Forelimb muscle (tissue), 1 donor: ENCODE measurements at regions not wholly inside any gene's neighbourhood (a gene's known extent, or its start where the extent isn't known, plus 50 kb on each side); places are given as distances from the start of the nearest gene placed in this dataset.
"Not testable (repeated sequence)": the region's sequence is repeated elsewhere in the genome, so short reads cannot be mapped to it uniquely, and the experiment has no call there.

ENCODE experiments used
- DNase-seq: peaks from one replicate; pipeline ENCODE4 v3.0.0-alpha.2; 2013; ENCODE audit warnings: low read depth

DNA sequence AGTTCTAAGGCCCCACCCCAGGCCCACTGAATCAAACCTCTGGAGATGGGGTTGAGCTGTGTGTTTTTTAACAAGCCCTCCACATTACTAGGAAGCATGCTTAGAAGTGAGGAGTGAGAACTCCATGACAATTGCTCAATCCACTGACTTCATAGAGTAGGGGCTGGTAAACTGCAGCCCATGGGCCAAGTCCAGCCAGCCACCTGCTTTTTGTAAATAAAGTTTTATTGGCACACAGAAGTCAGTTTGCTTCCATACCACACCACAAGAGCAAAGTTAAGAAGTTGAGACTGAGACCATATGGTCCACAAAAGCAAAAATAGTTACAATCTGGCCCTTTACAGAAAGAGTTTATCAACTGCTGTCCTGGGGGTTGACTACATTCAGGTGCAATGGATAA lies 309.2 kb downstream of the SETD4 start:
- no peak for DNase-seq

- no peak for DNase-seq
Observed at GRCh38 chr21:35749904-35750303, 310.4 kb downstream of the SETD4 start.

DNA sequence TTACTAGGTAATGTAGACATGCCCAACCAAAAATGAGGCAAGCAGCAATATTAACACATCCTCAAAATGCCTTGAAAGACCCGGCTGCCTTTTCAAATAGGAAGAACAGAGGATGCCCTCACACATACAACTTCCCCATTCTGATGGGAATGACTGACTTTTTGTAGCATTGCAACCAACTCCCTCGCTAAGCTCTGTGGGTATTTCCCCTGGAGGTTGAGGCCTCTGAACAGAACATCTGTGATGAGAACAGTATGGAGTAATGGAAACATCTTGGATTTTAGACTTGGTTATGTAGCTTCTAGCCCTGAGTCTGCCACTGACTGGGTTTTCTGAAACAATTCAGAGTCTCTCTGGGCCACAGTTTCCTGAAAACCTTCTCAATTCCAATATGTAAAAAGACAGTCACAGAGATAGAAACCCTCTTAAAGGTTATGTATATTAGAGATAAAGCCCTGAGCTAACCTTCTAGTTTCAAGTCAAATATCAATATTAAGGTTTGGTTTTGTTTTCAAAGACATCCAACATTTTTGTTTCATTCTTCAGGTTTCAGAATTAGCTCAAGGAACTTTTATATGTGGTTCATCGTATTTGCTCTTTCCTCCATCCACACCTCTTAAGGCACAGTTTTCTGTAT lies 311.5 kb downstream of the SETD4 start:
- no peak for DNase-seq

GRCh38 chr21:35743571-35743970 lies 316.8 kb downstream of the SETD4 start:
- DNase-seq = no peak

DNA sequence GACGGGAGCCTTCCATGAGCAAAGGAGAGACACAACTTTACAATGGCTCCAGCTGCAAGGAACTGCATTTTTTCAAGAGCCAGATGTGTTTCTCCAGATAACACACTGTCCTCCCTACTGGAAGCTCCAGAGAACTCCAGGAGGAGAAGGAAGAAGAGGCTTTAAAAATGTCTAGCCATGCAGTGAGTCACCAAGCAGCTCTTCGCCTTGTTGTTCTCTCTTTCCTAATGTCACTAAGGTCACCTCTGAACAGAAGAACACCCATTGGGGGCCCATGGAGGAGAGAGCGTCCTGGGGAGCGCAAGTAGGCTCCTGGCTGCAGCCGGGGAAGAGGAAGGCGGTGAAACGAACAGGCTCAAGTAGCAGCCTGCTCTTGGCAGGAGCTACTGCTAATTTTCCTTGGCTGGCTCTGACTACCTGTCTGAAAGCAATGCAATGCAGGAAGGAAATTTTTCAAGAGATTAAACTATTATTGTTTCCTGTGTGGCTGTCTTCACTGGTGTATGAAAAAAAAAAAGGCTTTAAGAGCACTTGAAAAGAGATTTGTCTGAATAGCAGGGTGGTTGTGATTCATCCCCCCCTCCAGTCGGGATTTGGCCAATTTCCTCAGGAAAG lies 321.9 kb downstream of the SETD4 start:
- no peak for DNase-seq

GRCh38 chr21:35737899-35738346 lies 322.4 kb downstream of the SETD4 start:
- DNase-seq = no peak

GRCh38 chr21:35737449-35737848 lies 322.9 kb downstream of the SETD4 start:
- no peak for DNase-seq

DNA sequence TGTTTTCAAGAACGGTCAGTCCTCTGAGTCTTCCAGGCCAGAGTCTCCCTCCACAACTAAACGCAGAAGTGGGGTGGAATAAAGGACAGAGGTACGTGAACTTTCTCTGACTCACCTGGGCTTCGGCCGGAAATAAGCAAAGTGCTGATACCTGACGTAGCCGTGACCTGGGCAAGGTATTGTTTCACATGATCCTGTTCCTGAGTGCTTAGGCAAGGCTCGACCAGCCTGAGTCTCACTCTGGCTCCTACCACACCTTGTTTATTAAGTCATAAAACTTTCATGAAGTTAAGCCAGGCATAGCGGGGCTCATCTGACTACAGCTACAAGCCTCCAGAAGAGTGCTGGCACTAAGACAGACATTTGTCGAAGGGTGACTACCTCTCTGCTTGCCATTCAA lies 327.5 kb downstream of the SETD4 start:
- DNase-seq = no peak

DNA sequence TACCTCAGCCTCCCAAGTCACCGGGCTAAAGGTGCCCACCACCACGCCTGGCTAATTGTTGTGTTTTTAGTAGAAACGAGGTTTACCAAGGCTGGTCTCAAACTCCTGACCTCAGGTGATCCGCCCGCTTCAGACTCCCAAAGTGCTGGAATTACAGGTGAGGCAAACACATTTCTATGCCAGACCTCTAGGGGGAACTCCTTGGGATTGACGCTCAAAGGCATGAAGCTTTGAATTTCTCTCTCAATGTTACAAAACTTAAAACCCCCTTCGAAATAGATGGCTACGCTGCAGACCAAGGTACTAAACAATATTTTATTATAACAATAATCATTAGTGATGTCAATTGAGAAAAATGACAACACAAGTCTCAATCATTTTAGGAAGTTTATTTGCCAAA lies 330.0 kb downstream of the SETD4 start:
- DNase-seq = no peak

GRCh38 chr21:35727830-35728229 lies 332.5 kb downstream of the SETD4 start:
- no peak for DNase-seq

DNA sequence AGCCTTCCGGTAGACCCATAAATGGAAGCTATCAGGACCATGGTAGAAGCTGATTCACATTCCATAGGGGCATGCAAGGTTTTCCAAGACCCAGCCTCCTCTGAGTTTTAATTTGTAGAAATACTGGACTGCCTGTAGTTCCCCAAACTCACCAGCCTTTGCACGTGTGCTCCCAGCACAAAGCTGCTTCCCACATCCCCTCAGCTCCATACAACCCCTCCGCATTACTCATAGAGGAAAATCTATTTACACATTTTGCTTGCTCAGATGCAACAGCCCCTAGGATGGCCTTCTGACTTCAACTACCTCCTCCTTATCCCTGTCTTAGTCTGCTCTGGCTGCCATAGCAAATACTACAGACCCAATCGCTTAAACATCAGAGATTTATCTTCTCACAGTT lies 336.2 kb downstream of the SETD4 start:
- no peak for DNase-seq

DNA sequence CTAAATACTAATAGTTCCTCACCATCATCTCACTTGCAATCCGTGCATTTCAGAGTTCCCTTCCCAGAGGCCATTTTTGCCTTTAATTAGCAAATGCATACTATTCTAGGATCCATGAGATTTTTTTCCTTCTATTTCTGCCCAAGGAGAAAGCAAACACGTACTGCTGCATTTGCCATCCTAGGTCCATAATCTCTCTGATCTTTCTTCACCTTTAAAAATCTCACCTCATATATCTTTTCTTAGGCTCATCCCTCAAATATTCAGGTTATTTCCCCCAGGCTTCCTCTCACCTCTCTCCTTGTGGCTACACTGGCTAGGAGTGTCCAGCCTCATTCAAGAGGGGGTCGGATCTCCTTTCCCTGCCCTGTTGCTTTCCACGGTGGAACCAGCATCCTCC lies 338.6 kb downstream of the SETD4 start:
- no peak for DNase-seq

- no peak for DNase-seq
Observed at GRCh38 chr21:35720208-35720731, 340.1 kb downstream of the SETD4 start.

DNA sequence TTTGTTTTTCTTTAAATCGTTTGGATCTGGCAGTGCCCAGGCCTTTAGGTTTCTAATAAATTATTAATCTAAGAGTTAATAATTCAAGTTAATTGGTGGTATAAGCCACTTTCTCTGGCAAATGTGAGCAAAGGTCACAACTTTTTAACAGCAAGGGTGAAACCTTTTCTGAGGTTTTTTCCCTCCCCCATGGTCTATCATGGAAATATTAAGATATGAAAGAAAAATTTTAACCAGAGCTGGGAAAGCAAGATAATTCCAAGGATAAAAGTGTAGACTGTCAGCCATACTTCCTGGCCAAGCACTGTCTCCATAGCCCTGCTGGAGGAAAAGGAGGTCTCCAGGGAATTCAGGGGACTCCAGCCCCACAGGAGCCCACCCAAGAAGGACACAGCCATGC lies 341.2 kb downstream of the SETD4 start:
- DNase-seq = no peak

DNA sequence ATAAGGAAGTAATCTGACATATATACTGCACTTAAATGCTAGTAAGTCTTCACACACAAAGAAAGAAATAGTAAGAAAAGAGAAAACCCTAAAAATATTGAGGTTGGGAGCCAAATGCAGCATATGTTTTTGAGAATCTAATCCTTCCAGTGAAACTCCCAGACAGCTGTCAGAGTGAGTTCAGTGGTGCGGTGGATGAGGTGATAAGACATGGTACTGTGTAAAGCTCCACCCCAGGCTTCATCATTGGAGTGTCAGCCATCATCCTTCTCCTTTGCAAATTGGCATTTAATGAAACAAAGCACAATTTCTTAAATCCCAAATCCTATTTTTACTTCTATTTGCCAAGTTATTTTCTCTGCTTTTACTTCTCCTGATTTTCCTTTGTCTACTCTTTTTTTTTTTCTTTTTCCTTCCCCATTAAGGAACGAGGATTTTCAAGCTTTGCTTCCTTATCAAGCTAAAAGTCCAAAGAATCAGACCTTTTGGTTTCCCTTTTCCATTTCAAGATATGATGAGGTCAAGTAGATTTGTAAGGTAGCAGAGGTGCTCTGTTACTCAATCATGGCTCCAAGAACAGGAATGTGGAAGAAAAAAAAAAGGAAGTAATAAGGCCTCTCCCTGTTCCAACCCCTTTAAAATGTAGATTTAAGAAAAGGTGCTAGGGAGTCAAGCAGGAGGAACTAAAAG lies 343.3 kb downstream of the SETD4 start:
- DNase-seq = no peak

GRCh38 chr21:35713914-35714313 lies 346.4 kb downstream of the SETD4 start:
- DNase-seq = no peak

GRCh38 chr21:35711661-35712060 lies 348.7 kb downstream of the SETD4 start:
- no peak for DNase-seq

- DNase-seq = no peak
Observed at GRCh38 chr21:35711213-35711612, 349.1 kb downstream of the SETD4 start.

DNA sequence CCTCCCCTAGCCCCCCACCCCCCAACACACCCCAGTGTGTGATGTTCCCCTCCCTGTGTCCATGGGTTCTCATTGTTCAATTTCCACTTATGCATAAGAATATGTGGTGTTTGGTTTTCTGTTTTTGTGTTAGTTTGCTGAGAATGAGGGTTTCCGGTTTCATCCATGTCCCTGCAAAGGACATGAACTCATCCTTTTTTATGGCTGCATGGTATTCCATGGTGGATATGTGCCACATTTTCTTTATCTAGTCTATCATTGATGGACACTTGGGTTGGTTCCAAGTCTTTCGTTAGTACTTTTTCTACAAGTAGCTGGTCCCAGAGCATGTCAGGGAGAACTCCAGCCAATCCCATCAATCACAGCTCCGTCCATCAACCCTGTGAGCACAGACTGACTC lies 350.3 kb downstream of the SETD4 start:
- DNase-seq = not testable (repeated sequence)

- no peak for DNase-seq
Observed at GRCh38 chr21:35705888-35706287, 354.4 kb downstream of the SETD4 start.

- DNase-seq = no peak
Observed at GRCh38 chr21:35705237-35705887, 355.0 kb downstream of the SETD4 start.

DNA sequence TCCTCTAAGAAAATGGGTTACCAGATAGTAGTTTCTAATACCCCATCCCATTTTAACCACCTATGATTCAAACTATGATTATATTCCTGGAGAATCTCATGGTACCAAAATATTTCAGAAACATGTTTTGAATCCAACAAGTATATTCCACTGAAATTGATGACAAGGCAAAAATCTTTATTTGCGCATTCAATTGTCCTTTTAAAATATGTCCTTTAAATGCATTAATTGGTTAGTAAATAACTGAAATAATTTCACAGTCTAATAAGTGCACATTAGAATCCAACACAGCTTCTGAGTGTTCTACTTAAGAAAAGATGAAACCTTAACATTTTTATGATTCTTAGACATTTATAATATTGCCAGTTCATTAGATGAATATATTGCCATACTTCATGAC lies 356.6 kb downstream of the SETD4 start:
- no peak for DNase-seq
